Transverse colon (tissue), 4 donors: ENCODE measurements at regions not wholly inside any gene's neighbourhood (a gene's known extent, or its start where the extent isn't known, plus 50 kb on each side); places are given as distances from the start of the nearest gene placed in this dataset.

Experiments
- DNase-seq: peaks from one replicate; pipeline ENCODE4 v3.0.0-alpha.2; 2019
- H3K27ac ChIP-seq, 4 donors: fragments of 200-600 bp; sonication (generic); 2 replicates each; pipeline ENCODE4 v1.5.1; 2016 to 2018; ENCODE audit warnings: inconsistent platforms in 4 of 4
- H3K27me3 ChIP-seq: fragments of 200-600 bp; sonication (generic); 2 replicates; pipeline ENCODE4 v1.5.1; 2017; ENCODE audit warnings: inconsistent platforms
- H3K36me3 ChIP-seq, 4 donors: fragments of 200-600 bp; sonication (generic); 2 replicates each; pipeline ENCODE4 v1.5.1; 2017 to 2019; ENCODE audit warnings: inconsistent platforms in 4 of 4
- H3K4me1 ChIP-seq, 4 donors: fragments of 200-600 bp; sonication (generic); 2 replicates each; pipeline ENCODE4 v1.5.1; 2017 to 2020; ENCODE audit warnings: inconsistent platforms in 4 of 4
- H3K4me3 ChIP-seq, 4 donors: fragments of 200-600 bp; sonication (generic); 1 replicate in 1 of 4; 2 replicates in 3 of 4; pipeline versions ENCODE4 v1.5.1 to v1.6.1; 2017 to 2019; ENCODE audit warnings: inconsistent platforms in 4 of 4
- H3K9me3 ChIP-seq, 2 donors: fragments of 200-600 bp; sonication (generic); 2 replicates each; pipeline ENCODE4 v1.5.1; 2017 to 2019; ENCODE audit warnings: inconsistent platforms in 2 of 2
- CTCF ChIP-seq, 5 experiments: fragments of 200-600 bp in 3 of 5; fragments of 450-650 bp in 2 of 5; sonication (generic) in 3 of 5; IDR thresholded peaks; 1 replicate in 2 of 5; 2 replicates in 3 of 5; pipeline ENCODE4 v1.5.1; 2016 to 2017; ENCODE audit warnings: antibody characterized with exemption in 5 of 5, inconsistent platforms in 3 of 5, mild to moderate bottlenecking in 2 of 5, moderate library complexity in 1 of 5
- EP300 ChIP-seq: sonication (generic); formaldehyde crosslinking; IDR thresholded peaks from one replicate; pipeline ENCODE4 v1.6.1; 2017; ENCODE audit warnings: antibody characterized with exemption, low read depth
- POLR2A ChIP-seq: fragments of 450-650 bp; IDR thresholded peaks from one replicate; pipeline ENCODE4 v1.6.1; 2016; ENCODE audit warnings: antibody characterized with exemption, mild to moderate bottlenecking, moderate library complexity
- POLR2AphosphoS5 ChIP-seq, 3 donors: sonication (generic); formaldehyde crosslinking; IDR thresholded peaks; one replicate each; pipeline ENCODE4 v1.6.1; 2016; ENCODE audit warnings: antibody characterized with exemption in 3 of 3
- WGBS, 2 donors: methylation state at CpG; one replicate each; pipeline ENCODE4 v1.1.5; 2018; ENCODE audit warnings: low coverage in 1 of 2; 5-methylcytosine and 5-hydroxymethylcytosine counted together
- in situ Hi-C, 4 donors: fragments of 200-750 bp; cut with MboI; loops; one replicate each; pipeline versions ENCODE4 v1.15.0 to v1.15.1; 2017; ENCODE audit warnings: low sequenced_read_pairs in 3 of 4, low pct_ligation_motif_present in 1 of 4, low pct_unique_long_range_greater_than_20kb in 1 of 4
- intact Hi-C: fragments of 100-400 bp; cut with DNase I; formaldehyde crosslinking; loops from one replicate; pipeline ENCODE4 v1.15.1; 2023; ENCODE audit warnings: low total_unique reads

DNA sequence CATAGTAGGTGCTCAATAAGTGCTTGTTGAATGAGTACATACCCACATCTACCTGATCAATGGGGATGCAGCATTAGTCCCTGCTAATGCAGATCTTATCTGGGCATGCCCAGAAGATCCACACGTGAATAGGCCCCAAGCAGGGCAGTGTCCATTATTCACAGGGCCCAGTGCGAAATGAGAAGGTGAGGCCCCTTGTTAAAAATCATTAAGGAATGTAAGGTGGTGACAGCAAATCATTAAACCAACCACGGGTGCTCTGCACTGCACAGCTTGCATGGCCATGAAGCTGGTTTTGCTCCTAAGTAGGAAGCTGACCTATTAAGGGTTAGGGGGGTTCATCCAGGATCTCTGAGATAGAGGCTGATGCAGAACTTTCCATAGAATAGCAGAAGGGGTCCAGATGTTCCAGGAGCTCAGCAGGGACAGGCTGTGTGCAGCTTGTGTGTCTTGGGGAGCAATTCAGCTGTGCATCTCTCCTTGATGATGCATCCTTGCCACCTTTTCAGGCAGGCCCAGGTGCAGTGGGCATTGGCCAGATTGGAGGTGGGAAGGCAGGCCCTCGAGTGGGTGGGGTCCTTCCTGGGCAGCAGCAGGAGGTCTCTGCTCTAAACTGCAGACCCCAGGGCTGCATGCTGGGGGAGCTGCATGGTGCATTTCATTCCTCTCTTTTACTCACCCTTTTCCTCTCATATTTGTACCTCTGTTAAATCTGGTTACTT, 231.3 kb upstream of the PWP1 start:
- Histone ChIP-seq H3K4me3 (no peak overlapping the region), H3K27ac (no peak overlapping the region), H3K9me3 (no peaks in the 10 kb centered on the region), H3K4me1 (no peaks in the 10 kb centered on the region), H3K36me3 (no peaks in the 10 kb centered on the region), H3K27me3 (no peaks in the 10 kb centered on the region)
- intact Hi-C loops, result no loop called here
- DNase-seq, result no peak
- in situ Hi-C loops, result no loop called here
- no peak for TF ChIP-seq CTCF (IDR thresholded peaks at IDR 0.05)
- TF ChIP-seq POLR2A, result no peak
- TF ChIP-seq EP300, result no peak
- WGBS, 2 donors, result 80 to 87% methylated on average over 1 to 4 of the region's 4 CpGs

- H3K4me3 ChIP-seq, result no peak overlapping the region
- DNase-seq, result no peak
- H3K27me3 ChIP-seq, result no peaks in the 10 kb centered on the region
- no peaks in the 10 kb centered on the region for H3K36me3 ChIP-seq
- TF ChIP-seq POLR2A (no peak), CTCF (IDR thresholded peaks at IDR 0.05) (no peak), EP300 (no peak), POLR2AphosphoS5 (IDR thresholded peaks at IDR 0.05) (no peak)
- in situ Hi-C loops (no loop called here), intact Hi-C loops (no loop called here)
- H3K4me1 ChIP-seq, result no peaks in the 10 kb centered on the region
- no peak overlapping the region for H3K27ac ChIP-seq
- no peaks in the 10 kb centered on the region for H3K9me3 ChIP-seq
- WGBS, 2 donors, result 60 to 61% methylated on average over 7 to 11 of the region's 11 CpGs
Observed at GRCh38 chr12:107457362-107457935, 228.2 kb upstream of the PWP1 start.

- no peak for DNase-seq
- intact Hi-C loops, result no loop called here
Observed at GRCh38 chr12:107458163-107458562, 227.4 kb upstream of the PWP1 start.

DNA sequence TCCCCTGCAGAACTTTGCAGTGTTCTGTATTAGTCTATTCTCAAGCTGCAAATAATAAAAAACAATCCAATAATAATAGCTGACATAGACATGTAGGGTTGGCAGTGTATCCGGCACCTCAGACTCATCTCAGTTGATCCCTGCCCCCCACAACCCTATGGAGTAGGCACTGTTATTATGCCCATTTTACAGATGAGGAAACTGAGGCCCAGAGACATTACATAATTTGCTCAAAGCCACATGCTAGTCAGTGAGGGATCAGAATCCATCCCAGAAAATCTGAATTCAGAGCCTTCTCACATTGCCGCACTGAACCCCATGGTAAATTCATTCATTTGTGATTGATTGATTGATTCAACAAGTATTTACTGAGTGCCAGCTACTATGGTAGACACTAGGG, 226.6 kb upstream of the PWP1 start:
- Histone ChIP-seq H3K9me3 (no peaks in the 10 kb centered on the region), H3K27ac (no peak overlapping the region), H3K27me3 (no peaks in the 10 kb centered on the region), H3K36me3 (no peaks in the 10 kb centered on the region), H3K4me3 (no peak overlapping the region), H3K4me1 (no peaks in the 10 kb centered on the region)
- in situ Hi-C loops (no loop called here), intact Hi-C loops (no loop called here)
- TF ChIP-seq CTCF (IDR thresholded peaks at IDR 0.05), result no peak
- no peak for TF ChIP-seq POLR2AphosphoS5 (IDR thresholded peaks at IDR 0.05)
- TF ChIP-seq EP300, result no peak
- TF ChIP-seq POLR2A, result no peak
- no peak for DNase-seq
- 86 to 100% methylated on average over 1 to 2 of the region's 2 CpGs for WGBS, 2 donors

More at GRCh38 chr12:107458163-107458562, 227.4 kb upstream of the PWP1 start:
- no peaks in the 10 kb centered on the region for H3K4me1 ChIP-seq
- no peaks in the 10 kb centered on the region for H3K9me3 ChIP-seq
- no peak overlapping the region for H3K27ac ChIP-seq
- no peak overlapping the region for H3K4me3 ChIP-seq
- 39% methylated on average over 2 of the region's 2 CpGs; no CpG with 5 or more reads in 1 of the 2 donors for WGBS, 2 donors
- H3K36me3 ChIP-seq, result no peaks in the 10 kb centered on the region
- H3K27me3 ChIP-seq, result no peaks in the 10 kb centered on the region
- in situ Hi-C loops, result no loop called here
- no peak for TF ChIP-seq CTCF (IDR thresholded peaks at IDR 0.05)
- TF ChIP-seq POLR2AphosphoS5 (IDR thresholded peaks at IDR 0.05), result no peak
- no peak for TF ChIP-seq EP300
- no peak for TF ChIP-seq POLR2A
